8988T (cell line): ENCODE measurements at regions not wholly inside any gene's neighbourhood (a gene's known extent, or its start where the extent isn't known, plus 50 kb on each side); places are given as distances from the start of the nearest gene placed in this dataset.

Source experiments
- DNase-seq: peaks from one replicate; pipeline ENCODE4 v3.0.0; 2011

DNA sequence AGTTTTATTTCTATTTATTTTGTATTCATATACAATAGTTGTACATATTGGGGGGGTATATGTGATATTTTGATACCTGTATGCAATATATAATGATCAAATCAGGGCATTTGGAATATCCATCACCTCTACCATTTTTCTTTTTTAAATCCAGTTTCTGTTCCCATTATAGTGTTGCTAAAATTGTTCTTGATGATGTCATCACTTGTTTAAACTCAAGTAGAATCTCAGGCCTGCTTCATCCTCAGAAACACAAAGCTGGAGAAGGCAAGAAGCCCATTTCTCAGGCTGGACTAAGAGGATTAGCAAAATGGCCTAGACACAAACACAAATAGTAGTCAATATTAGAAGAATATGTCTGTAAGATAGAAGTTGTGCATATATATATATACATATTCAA is 747.1 kb upstream of the ACVR2A start:
- DNase-seq, result no peak

- no peak for DNase-seq
Measured at GRCh38 chr2:147096671-147097070, 748.2 kb upstream of the ACVR2A start.

- DNase-seq, result no peak
Measured at GRCh38 chr2:147095376-147095775, 749.5 kb upstream of the ACVR2A start.

- no peak for DNase-seq
Measured at GRCh38 chr2:147094077-147094476, 750.8 kb upstream of the ACVR2A start.

GRCh38 chr2:147092266-147092665 is 752.6 kb upstream of the ACVR2A start:
- no peak for DNase-seq

DNA sequence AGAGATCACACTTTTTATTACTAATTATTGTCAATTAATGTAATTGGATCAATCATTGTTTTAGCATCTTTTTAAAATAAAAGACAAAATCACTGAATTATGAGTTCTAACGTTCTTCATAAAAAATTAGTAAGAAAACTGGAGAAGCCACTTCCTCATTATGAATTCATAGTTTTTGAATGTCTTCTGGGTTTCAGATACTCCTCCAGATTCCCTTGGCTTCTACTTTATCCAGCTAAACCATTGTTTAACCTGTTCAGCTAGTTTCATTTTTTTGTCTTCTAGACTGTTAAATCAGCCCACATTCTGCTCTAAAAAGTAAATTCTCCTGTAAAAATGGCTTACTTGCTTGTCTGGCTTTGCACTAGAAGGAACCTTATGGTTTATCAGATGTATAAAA is 753.4 kb upstream of the ACVR2A start:
- no peak for DNase-seq

DNA sequence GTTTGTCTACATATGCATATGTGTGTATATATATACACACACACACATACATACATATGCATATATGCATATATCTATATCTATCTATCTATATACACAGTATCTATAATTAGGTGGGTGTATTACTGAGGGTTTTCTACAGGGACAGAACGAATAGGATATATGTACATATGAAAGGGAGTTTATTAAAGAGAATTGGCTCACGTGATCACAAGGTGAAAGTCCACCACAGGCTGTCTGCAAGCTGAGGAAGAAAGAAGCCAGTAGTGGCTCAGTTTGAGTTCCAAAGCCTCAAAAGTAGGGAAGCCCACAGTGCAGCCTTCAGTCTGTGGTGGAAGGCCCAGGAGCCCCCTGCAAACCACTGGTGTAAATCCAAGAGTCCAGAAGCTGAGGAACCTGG is 756.0 kb upstream of the ACVR2A start:
- DNase-seq, result no peak

- no peak for DNase-seq
Measured at GRCh38 chr2:147086715-147087114, 758.1 kb upstream of the ACVR2A start.

GRCh38 chr2:147083664-147084063 is 761.2 kb upstream of the ACVR2A start:
- DNase-seq, result no peak

DNA sequence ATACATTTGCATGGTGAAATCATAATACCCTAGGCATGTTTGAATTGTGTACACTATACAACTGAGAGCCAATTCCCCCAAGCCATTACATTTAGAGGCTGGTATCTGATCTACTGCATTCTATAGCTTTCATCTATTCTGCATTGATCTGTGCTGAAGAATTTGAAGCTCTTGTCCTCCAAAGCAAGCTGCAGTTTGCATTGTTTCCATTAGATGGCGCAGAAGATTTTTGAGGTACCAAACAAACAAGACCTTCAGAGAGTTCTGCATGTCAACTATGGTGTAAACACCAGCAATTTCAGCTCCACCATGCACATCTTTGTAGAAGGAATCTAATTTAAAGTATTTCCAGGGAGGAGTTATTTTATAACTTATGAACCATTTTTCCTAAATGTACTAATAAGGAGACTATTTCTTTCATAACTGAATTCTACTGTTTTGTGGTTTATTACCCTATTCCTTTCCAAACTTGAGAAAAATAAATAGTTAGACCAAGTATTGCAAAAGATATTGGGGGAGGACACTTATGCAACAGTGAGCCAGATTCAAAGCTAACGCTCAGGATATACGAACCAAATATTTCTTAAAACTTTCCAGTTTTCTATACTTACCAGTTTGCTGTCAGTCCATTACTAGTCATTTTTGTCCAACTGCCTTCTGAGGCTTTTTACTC is 761.8 kb upstream of the ACVR2A start:
- DNase-seq, result peak; percentile 27

DNA sequence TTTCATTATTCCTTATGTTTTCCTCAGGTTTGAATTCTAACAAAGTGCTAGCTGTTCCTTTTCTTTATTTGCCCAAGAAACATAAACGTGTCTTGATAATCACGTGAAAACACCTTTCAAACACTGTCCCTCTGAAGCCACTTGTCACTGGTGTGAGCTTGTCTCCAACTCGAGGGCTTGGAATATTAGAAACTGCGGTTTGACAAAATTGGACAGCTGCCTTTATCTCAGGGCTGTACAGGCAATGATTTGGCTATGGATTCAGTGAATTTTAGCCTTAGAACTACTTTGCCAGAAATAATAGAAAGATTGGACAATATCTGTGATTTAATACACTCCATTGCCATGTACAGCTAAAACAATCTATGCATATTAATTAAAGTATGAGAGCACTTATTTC is 763.0 kb upstream of the ACVR2A start:
- DNase-seq, result no peak

DNA sequence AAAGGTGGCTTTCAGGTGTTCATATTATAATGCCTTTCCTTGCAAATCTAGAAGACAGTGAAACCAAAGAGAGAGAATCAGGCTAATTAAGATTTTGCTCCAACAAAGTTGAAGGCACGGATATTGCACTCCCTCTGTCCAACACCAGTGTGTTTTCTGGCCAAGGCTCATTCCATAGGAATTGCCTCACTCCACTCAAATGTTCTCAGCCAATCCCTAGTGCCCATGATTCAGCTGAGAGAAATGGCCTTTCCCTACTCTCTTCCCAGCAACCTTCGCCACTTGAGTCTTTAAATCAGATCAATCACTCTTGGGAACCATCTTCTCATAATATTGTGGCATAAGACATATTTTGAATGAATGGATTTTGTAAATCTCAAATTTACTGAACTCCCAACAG is 768.2 kb upstream of the ACVR2A start:
- DNase-seq, result no peak

- DNase-seq, result no peak
Measured at GRCh38 chr2:147068071-147068470, 776.8 kb upstream of the ACVR2A start.

DNA sequence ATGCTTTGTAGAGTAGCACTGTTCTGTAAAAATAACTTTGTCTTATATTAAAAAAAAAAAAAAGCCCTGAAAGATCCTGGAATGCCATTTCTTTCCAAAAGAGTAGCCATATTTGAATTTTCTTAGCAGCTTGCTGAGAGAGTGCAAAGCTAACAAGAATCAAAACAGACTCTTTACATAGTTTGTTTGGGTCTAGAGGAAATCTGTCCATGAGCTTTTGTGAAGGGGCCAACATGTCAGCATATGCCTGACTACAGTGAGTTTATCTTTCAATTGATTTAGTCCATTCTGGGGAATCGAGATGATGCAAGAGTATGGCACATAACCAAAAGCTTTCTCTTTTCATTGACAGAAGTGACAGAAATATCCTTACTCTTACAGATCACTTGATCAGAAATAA is 777.7 kb upstream of the ACVR2A start:
- DNase-seq, result no peak

GRCh38 chr2:147062073-147062472 is 782.8 kb upstream of the ACVR2A start:
- no peak for DNase-seq

GRCh38 chr2:147061269-147061668 is 783.6 kb upstream of the ACVR2A start:
- no peak for DNase-seq

DNA sequence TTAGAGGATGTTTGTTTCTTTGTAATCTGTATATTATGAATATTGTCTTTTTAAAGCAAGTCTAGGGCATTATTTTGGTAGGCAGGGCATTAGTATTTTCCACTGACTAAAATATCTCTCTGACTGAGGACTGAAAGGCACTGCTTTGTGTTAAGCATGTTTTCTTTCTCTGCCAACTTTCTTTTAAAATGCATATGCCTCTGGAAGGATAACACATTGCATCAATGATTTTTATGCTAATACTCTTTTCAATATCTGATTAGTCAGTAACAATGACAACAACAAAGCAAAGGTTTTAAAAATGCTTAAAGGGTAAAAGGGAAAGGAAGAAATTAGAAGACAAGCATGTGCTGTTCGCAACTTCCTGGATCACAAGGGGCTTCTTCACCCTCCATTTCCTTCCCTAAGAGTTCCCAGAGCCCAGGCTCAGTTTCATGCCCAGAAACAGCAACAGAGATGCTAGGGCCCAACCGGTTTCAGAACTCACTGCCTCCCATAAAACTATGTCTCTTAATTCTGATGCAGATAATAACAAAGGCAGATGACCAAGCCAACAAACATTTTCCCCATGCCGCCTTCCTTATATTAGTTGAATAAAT is 786.8 kb upstream of the ACVR2A start:
- no peak for DNase-seq

DNA sequence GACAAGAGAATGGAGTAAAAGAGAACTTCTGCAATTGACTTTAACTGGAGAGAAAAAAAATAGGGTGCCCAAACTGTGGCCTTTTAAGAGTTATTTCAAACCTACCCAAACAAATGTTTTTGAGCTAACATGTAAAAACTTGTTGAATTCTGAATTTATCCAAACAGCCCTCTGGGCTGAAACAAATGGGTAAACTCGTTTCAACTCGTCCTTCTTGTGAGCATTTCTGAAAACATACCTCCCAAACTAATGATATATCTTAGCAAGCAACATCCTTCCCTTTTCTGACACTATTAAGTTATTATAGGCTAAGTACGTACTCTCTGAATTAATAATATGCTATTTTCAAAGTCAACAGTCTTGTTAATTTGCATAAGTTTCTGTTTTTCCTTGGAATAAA is 793.0 kb upstream of the ACVR2A start:
- DNase-seq, result no peak

DNA sequence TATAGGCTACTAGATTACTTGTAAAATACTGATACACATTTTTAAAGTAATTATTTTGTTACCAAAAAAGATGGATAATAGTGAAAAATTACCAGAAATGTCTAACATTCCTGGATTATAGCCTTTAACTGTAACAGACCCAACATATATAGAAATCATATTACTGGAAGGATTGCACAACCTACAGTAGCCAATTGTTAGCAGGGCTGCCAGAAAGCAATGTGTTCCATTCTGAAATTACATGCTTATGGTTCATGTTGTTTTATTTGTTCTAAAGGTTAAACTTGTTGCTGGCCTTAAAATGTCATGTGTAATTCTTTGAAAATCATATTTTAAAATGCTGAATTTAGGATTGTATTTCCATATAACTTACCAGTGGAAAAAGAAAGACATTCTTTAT is 793.6 kb upstream of the ACVR2A start:
- DNase-seq, result no peak

- DNase-seq, result no peak
Measured at GRCh38 chr2:147049957-147050356, 794.9 kb upstream of the ACVR2A start.

DNA sequence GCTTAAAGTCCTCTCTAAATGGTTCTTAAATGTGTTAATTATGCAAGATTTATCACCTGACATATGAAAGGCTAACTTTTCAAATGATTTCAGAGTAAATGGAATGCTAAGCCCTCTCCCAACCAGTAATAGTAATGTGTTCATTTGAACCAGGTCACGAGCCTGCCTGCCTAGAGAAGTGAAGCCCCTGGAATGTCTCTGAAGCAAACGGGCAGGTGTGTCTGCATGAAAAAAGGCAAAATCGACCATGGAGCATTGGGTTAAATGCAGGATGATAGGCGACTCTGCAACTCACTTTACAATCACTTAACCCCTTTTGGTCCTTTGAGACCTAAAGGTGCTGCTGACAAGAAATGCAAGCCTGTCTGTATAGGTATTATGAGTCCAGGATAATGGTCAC is 798.4 kb upstream of the ACVR2A start:
- no peak for DNase-seq

- no peak for DNase-seq
Measured at GRCh38 chr2:147045113-147045512, 799.7 kb upstream of the ACVR2A start.

- DNase-seq, result no peak
Measured at GRCh38 chr2:147041121-147041494, 803.7 kb upstream of the ACVR2A start.

DNA sequence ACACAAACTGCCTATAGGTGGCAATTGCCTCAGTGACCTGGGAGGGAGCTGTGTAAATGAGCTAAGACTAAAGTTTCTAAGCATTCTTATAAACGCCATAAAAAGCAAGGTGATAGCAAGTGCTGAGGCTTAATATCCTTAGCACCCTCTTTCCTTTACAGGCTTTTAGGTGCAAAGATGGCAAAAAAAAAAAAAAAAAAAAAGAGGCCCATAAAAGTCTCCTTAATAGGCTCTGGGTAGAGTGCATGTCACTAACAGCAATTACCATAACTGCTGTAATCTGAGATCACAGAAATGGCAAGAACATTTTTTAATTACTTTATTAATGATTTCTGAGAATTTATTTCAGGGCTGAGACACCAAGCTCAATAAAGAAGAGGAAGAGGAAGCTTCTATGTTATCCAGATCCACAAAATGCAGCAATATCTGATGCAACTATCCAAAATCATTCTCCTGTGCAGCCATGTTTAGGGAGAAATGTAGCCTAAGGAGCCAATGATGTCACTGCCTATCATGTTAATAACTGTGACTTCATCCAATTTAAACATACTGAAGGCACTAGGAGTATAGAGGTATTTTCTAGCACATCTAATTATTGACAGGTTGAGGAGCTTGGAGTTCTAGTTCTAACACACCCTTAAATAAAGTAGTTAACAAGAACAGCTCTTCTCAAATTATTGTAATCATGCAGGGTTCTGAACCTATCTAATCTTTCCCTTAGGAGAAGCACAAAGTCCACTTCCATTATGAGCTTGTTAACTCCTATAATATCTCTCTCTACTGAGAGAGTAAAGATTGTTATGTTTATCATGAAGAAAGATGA is 804.3 kb upstream of the ACVR2A start:
- DNase-seq, result no peak
